ENCODE measurements at regions not wholly inside any gene's neighbourhood (a gene's known extent, or its start where the extent isn't known, plus 50 kb on each side); places are given as distances from the start of the nearest gene placed in this dataset.

DNA sequence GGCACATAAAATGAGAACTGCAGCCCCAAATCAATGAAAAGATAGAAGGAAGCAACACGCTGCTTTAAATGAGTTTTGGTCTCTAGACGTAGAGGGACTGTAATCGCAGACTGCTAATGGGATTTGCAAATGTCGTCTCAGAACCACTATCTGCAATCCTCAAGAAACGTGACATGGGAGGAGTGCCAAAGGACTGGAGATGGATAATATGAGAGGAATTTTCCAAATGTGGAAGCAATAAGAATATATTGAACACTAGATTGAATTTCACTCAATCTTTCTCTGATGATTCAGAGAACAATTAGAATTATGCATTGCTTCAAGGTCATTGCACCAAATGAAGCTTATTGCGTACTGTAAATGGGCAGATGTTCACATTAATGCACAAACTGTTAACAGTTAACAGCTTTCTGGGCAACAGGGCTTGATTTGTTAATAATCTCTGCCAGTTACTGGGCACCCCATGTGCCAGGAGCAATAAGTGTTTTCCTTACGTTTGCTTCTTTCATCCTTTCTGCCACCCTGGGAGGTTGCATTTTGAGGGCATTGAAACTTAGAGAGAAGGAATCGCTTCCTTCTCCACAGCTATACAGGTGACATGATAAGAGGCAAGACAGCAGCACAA lies 62.8 kb upstream of the WASF3 start:
- no TSS peak for BruUV-seq (replicated peaks)
- no peaks in the 10 kb centered on the region for H3K79me2 ChIP-seq (ENCODE audit: control insufficient read depth, insufficient read depth, low read length)
- no peak overlapping the region for H3K9ac ChIP-seq (replicated peaks; ENCODE audit: extremely low read depth, insufficient read depth, low read length)
- TF ChIP-seq POLR2A (IDR thresholded peaks at IDR 0.05; ENCODE audit: low read depth, low read length) (no peak), FOS (IDR thresholded peaks at IDR 0.05; ENCODE audit: borderline replicate concordance, insufficient read depth, low read length) (no peak), EZH2 (IDR thresholded peaks at IDR 0.05; ENCODE audit: borderline replicate concordance, low read depth, low read length, severe bottlenecking) (no peak)
- TF ChIP-seq, protein P1, sequence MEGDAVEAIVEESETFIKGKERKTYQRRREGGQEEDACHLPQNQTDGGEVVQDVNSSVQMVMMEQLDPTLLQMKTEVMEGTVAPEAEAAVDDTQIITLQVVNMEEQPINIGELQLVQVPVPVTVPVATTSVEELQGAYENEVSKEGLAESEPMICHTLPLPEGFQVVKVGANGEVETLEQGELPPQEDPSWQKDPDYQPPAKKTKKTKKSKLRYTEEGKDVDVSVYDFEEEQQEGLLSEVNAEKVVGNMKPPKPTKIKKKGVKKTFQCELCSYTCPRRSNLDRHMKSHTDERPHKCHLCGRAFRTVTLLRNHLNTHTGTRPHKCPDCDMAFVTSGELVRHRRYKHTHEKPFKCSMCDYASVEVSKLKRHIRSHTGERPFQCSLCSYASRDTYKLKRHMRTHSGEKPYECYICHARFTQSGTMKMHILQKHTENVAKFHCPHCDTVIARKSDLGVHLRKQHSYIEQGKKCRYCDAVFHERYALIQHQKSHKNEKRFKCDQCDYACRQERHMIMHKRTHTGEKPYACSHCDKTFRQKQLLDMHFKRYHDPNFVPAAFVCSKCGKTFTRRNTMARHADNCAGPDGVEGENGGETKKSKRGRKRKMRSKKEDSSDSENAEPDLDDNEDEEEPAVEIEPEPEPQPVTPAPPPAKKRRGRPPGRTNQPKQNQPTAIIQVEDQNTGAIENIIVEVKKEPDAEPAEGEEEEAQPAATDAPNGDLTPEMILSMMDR (IDR thresholded peaks at IDR 0.05; ENCODE audit: extremely low read depth in 1 of 2, insufficient read depth in 1 of 2, low read depth in 1 of 2, low read length in 2 of 2): no peak
- TF ChIP-seq, protein P2, sequence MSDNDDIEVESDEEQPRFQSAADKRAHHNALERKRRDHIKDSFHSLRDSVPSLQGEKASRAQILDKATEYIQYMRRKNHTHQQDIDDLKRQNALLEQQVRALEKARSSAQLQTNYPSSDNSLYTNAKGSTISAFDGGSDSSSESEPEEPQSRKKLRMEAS (IDR thresholded peaks at IDR 0.05; ENCODE audit: insufficient read depth, insufficient read length): no peak
- dilution Hi-C loops (cut with MboI; ENCODE audit: extremely low pct_ligation_motif_present, low sequenced_read_pairs): loop anchor here (25.0 kb wide), 1 partner anchor 193 kb away; no protein-coding TSS in a partner anchor
- H4K20me1 ChIP-seq (replicated peaks; ENCODE audit: control insufficient read depth, extremely low read depth, insufficient read depth, low read length): no peaks in the 10 kb centered on the region
- H2AFZ ChIP-seq (ENCODE audit: low read depth, low read length): no peak overlapping the region
- CTCF ChIA-PET: interaction anchor here (1.0 to 10.7 kb wide), 7 partner anchors 8 to 310 kb away, joined by 3 to 213 read pairs (median 6); no protein-coding TSS in a partner anchor
- peaks cover 7% of the 10 kb centered on the region for H3K4me1 ChIP-seq (ENCODE audit: control insufficient read depth, extremely low read depth, insufficient read depth, low read length)
- H3K9me1 ChIP-seq (replicated peaks; ENCODE audit: control insufficient read depth, extremely low read depth, insufficient read depth, low read length): no peaks in the 10 kb centered on the region
- no peaks in the 10 kb centered on the region for H3K9me3 ChIP-seq (replicated peaks; ENCODE audit: control insufficient read depth, insufficient read depth, low read length)
- FAIRE-seq (no peak), DNase-seq (ENCODE audit: low read depth, low spot score) (no peak)
- no peak overlapping the region for H3K4me2 ChIP-seq (ENCODE audit: insufficient read depth, low read length)
- intact Hi-C loops (cut with micrococcal nuclease): loop anchor here (5.0 kb wide), 3 partner anchors 88 to 133 kb away; no protein-coding TSS in a partner anchor
- no peak overlapping the region for H3K27ac ChIP-seq (ENCODE audit: insufficient read depth, low read depth, low read length)
- H3K4me3 ChIP-seq (replicated peaks in 1 of 3; ENCODE audit: insufficient read depth in 1 of 3, low read depth in 1 of 3, low read length in 3 of 3): no peak overlapping the region
- POLR2A ChIA-PET: no interaction called here
- H3K36me3 ChIP-seq (ENCODE audit: control insufficient read depth in 2 of 2, extremely low read depth in 1 of 2, insufficient read depth in 2 of 2, low read length in 2 of 2): no peaks in the 10 kb centered on the region
- peaks cover 5 to 7% of the 10 kb centered on the region in 2 experiments for H3K27me3 ChIP-seq (ENCODE audit: control insufficient read depth in 2 of 2, insufficient read depth in 2 of 2, low read length in 2 of 2)

All from endothelial cell of umbilical vein (primary cell).